Calu3 (cell line): ENCODE measurements at regions not wholly inside any gene's neighbourhood (a gene's known extent, or its start where the extent isn't known, plus 50 kb on each side); places are given as distances from the start of the nearest gene placed in this dataset.

Source experiments
- BruUV-seq: library from RNA; stranded (reverse); fragments of 400-500 nt; replicated peaks from 2 replicates; lab custom pipeline; 2021; lab: Mats Ljungman, UMichigan
- CTCF ChIA-PET: fragments of 300-600 bp; sonication (Branson Sonifier 250); formaldehyde crosslinking; loops from one replicate; lab custom pipeline; 2022; ENCODE audit warnings: antibody characterized with exemption; lab: Charles Lee
- DNase-seq: peaks from one replicate; pipeline ENCODE4 v3.0.0; 2022
- H3K27ac Mint-ChIP-seq: one replicate; pipeline ENCODE4 v1.8.0; 2022; ENCODE audit warnings: mixed read lengths; ENCODE audit not compliant: unreplicated experiment
- H3K27me3 Mint-ChIP-seq: one replicate; pipeline ENCODE4 v1.8.0; 2022; ENCODE audit warnings: mixed read lengths; ENCODE audit not compliant: unreplicated experiment
- H3K36me3 Mint-ChIP-seq: one replicate; pipeline ENCODE4 v1.8.0; 2022; ENCODE audit warnings: mild to moderate bottlenecking, moderate library complexity, mixed read lengths; ENCODE audit not compliant: insufficient read depth, unreplicated experiment
- H3K4me1 Mint-ChIP-seq: one replicate; pipeline ENCODE4 v1.8.0; 2022; ENCODE audit warnings: mild to moderate bottlenecking, low read depth, mixed read lengths; ENCODE audit not compliant: unreplicated experiment
- H3K4me3 Mint-ChIP-seq: one replicate; pipeline ENCODE4 v1.8.0; 2022; ENCODE audit warnings: mild to moderate bottlenecking, low read depth, moderate library complexity, mixed read lengths; ENCODE audit not compliant: unreplicated experiment
- H3K9me3 Mint-ChIP-seq: one replicate; pipeline ENCODE4 v1.8.0; 2022; ENCODE audit warnings: low read depth, mixed read lengths; ENCODE audit not compliant: unreplicated experiment
- intact Hi-C: fragments of 100-400 bp; cut with micrococcal nuclease; formaldehyde crosslinking; loops from one replicate; pipeline ENCODE4 v1.10.0; 2022; ENCODE audit not compliant: unreplicated experiment
- TF ChIP-seq, protein P1 (sequence below): fragments of 200-600 bp; IDR thresholded peaks from one replicate; pipeline ENCODE4 v1.8.0; 2022; ENCODE audit warnings: antibody characterized with exemption; ENCODE audit not compliant: unreplicated experiment

DNA sequence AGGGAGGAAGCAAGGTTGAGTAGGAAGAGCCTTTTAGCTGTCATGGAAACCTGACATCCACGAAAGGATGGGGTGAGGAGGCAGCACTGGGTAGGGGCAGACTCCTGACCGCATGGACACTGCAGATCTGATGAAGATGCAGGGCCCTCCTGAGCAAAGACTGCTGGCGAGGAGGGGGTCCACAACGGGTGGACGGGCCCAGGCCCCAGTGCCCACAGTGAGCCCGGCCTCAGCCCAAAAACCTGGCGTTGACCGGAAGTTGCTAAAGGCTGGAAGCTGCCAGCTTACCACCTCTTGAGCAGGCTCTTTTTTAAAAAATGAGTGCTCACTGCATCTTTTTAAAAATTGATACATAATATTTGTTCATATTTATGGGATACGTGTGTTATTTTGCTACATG lies 247.3 kb downstream of the SH3BP4 start:
- BruUV-seq, result no TSS peak
- TF ChIP-seq, protein P1, sequence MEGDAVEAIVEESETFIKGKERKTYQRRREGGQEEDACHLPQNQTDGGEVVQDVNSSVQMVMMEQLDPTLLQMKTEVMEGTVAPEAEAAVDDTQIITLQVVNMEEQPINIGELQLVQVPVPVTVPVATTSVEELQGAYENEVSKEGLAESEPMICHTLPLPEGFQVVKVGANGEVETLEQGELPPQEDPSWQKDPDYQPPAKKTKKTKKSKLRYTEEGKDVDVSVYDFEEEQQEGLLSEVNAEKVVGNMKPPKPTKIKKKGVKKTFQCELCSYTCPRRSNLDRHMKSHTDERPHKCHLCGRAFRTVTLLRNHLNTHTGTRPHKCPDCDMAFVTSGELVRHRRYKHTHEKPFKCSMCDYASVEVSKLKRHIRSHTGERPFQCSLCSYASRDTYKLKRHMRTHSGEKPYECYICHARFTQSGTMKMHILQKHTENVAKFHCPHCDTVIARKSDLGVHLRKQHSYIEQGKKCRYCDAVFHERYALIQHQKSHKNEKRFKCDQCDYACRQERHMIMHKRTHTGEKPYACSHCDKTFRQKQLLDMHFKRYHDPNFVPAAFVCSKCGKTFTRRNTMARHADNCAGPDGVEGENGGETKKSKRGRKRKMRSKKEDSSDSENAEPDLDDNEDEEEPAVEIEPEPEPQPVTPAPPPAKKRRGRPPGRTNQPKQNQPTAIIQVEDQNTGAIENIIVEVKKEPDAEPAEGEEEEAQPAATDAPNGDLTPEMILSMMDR, result no peak
- Mint-ChIP-seq H3K27me3 (peaks cover 94% of the 10 kb centered on the region), H3K9me3 (no peaks in the 10 kb centered on the region), H3K27ac (no peak overlapping the region), H3K4me1 (no peaks in the 10 kb centered on the region), H3K4me3 (no peak overlapping the region), H3K36me3 (no peaks in the 10 kb centered on the region)
- DNase-seq, result no peak
- CTCF ChIA-PET, result no interaction called here
- intact Hi-C loops, result no loop called here

DNA sequence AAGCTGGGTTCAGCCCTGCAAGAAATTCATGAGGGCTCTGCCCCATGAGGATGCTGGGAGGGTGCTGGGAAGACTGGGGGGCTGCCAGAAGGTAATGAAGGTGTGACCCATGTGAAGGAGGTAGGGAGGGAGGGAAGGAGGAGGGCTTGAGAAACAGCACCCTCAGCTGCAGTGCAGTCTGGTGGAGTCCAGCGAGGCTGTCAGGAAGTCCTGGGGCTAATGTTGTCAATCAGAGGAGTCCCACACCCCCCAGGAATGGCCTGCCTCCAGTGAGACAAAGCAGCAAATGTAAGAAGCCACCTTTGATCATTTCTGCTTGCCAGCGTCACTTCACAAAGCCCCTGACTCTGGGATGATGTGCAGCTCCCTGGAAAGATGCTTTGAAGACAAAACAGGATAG lies 248.4 kb downstream of the SH3BP4 start:
- no peaks in the 10 kb centered on the region for H3K4me1 Mint-ChIP-seq
- TF ChIP-seq, protein P1, result no peak
- intact Hi-C loops, result no loop called here
- no TSS peak for BruUV-seq
- no peak overlapping the region for H3K27ac Mint-ChIP-seq
- H3K36me3 Mint-ChIP-seq, result no peaks in the 10 kb centered on the region
- peaks cover 94% of the 10 kb centered on the region for H3K27me3 Mint-ChIP-seq
- no peaks in the 10 kb centered on the region for H3K9me3 Mint-ChIP-seq
- DNase-seq, result no peak
- H3K4me3 Mint-ChIP-seq, result no peak overlapping the region
- CTCF ChIA-PET, result interaction anchor here (0.6 kb wide), 1 partner anchor 18 kb away, joined by 4 read pairs; no protein-coding TSS in a partner anchor

DNA sequence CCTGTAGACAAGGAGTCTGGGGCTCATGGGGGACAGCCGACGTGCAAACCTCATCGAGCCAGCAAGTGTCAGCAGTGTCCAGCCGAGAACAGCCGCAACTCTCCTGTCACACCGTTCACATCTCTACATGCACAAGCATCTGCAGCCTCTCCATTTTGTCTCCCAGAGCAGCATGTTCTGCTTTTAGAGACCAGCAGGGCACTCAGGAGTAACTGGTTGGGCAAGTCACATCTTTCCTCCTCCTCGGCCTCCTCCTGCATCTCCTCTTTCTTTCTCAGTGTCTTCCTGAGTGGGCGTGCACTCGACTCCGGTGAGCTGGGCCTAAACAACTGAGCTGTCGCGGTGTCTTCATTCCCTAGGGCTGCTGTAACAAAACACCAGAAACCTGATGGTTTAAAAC lies 249.9 kb downstream of the SH3BP4 start:
- TF ChIP-seq, protein P1, result no peak
- DNase-seq, result no peak
- BruUV-seq, result no TSS peak
- Mint-ChIP-seq H3K4me1 (peaks cover 3% of the 10 kb centered on the region), H3K27me3 (peaks cover 100% of the 10 kb centered on the region), H3K36me3 (no peaks in the 10 kb centered on the region), H3K9me3 (no peaks in the 10 kb centered on the region), H3K4me3 (no peak overlapping the region), H3K27ac (no peak overlapping the region)
- intact Hi-C loops, result no loop called here
- CTCF ChIA-PET, result interaction anchor here (0.5 kb wide), 1 partner anchor 1237 kb away, joined by 6 read pairs; no protein-coding TSS in a partner anchor

DNA sequence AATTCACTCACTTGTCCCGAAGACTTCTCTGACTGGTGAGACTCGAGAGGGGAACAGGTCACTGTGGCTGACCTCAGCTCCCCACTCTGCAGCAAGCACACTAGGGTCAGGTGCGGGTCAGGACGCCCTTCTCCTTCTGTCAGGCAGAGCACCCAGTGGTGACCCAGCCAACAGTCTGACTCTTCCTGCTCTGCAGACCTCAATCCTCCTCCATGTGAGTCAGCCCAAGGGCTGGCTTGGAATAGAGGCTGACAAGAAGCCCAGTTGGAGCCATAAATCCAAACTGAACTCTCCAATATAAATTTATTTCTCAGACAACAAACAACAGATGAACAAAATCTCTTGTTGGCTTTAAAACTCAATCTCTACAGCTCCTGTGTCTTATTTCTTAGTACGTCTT lies 253.1 kb downstream of the SH3BP4 start:
- peaks cover 94% of the 10 kb centered on the region for H3K27me3 Mint-ChIP-seq
- TF ChIP-seq, protein P1, result no peak
- peaks cover 8% of the 10 kb centered on the region for H3K4me1 Mint-ChIP-seq
- intact Hi-C loops, result no loop called here
- H3K36me3 Mint-ChIP-seq, result no peaks in the 10 kb centered on the region
- CTCF ChIA-PET, result interaction anchor here (0.7 to 0.9 kb wide), 2 partner anchors 25 to 26 kb away, joined by 3 to 4 read pairs; no protein-coding TSS in a partner anchor
- H3K4me3 Mint-ChIP-seq, result no peak overlapping the region
- H3K9me3 Mint-ChIP-seq, result no peaks in the 10 kb centered on the region
- no peak for DNase-seq
- BruUV-seq, result no TSS peak
- no peak overlapping the region for H3K27ac Mint-ChIP-seq
